Panc1 (cell line): ENCODE measurements at regions not wholly inside any gene's neighbourhood (a gene's known extent, or its start where the extent isn't known, plus 50 kb on each side); places are given as distances from the start of the nearest gene placed in this dataset.

Experiments used
- ATAC-seq: fragments of 200-7000 bp; cut with Tn5 transposase; 2 replicates; pipeline ENCODE4 v1.9.1; 2020; ENCODE audit warnings: mild to moderate bottlenecking, moderate library complexity
- BruUV-seq: library from RNA; stranded (reverse); fragments of 400-500 nt; replicated peaks from 2 replicates; lab custom pipeline; 2021; lab: Mats Ljungman, UMichigan
- CTCF ChIA-PET: fragments of 300-600 bp; sonication (Branson Sonifier 250); formaldehyde crosslinking; loops from one replicate; lab custom pipeline; 2022; ENCODE audit warnings: antibody characterized with exemption; lab: Charles Lee
- POLR2A ChIA-PET: fragments of 300-600 bp; sonication (Branson Sonifier 250); formaldehyde crosslinking; loops from one replicate; lab custom pipeline; 2022; ENCODE audit warnings: antibody characterized with exemption; lab: Charles Lee
- DNase-seq: peaks from one replicate; pipeline ENCODE4 v3.0.0-alpha.2; 2010; ENCODE audit warnings: low read depth, low spot score
- H3K27ac ChIP-seq: 2 replicates; pipeline ENCODE4 v1.5.1; 2011; ENCODE audit warnings: mild to moderate bottlenecking, low read length, inconsistent platforms
- H3K27me3 ChIP-seq: fragments of 200-500 bp; sonication (Bioruptor generic); 2 replicates; pipeline ENCODE4 v1.6.0; 2014; ENCODE audit warnings: low read length, inconsistent platforms; ENCODE audit not compliant: control insufficient read depth, insufficient read depth
- H3K36me3 ChIP-seq: fragments of 200-500 bp; sonication (Bioruptor generic); 2 replicates; pipeline ENCODE4 v1.5.1; 2014; ENCODE audit warnings: inconsistent platforms, mild to moderate bottlenecking, low read length, moderate library complexity; ENCODE audit not compliant: control insufficient read depth, insufficient read depth
- H3K4me1 ChIP-seq: 2 replicates; pipeline ENCODE4 v1.5.1; 2011; ENCODE audit warnings: inconsistent platforms, mild to moderate bottlenecking, low read length, moderate library complexity; ENCODE audit not compliant: control insufficient read depth, insufficient read depth
- H3K4me3 ChIP-seq, 2 experiments: 2 replicates each; pipeline ENCODE4 v1.5.1; 2011 to 2012; ENCODE audit warnings: low read depth in 2 of 2, low read length in 2 of 2, mild to moderate bottlenecking in 2 of 2, inconsistent platforms in 1 of 2, moderate library complexity in 1 of 2
- H3K9me3 ChIP-seq: fragments of 200-500 bp; sonication (Bioruptor generic); 2 replicates; pipeline ENCODE4 v1.5.1; 2014; ENCODE audit warnings: low read depth, mild to moderate bottlenecking, inconsistent platforms, low read length, moderate library complexity; ENCODE audit not compliant: control insufficient read depth, insufficient read depth
- CTCF ChIP-seq: fragments of 450-650 bp; IDR thresholded peaks from 2 replicates; pipeline ENCODE4 v1.5.1; 2017; ENCODE audit warnings: mild to moderate bottlenecking
- POLR2AphosphoS5 ChIP-seq: IDR thresholded peaks from 2 replicates; pipeline ENCODE4 v1.6.1; 2012; ENCODE audit warnings: mild to moderate bottlenecking, low read depth, low read length, moderate library complexity
- REST ChIP-seq, 2 experiments: IDR thresholded peaks; 2 replicates each; pipeline ENCODE4 v1.6.1; 2011 to 2012; ENCODE audit warnings: low read depth in 2 of 2, control low read depth in 1 of 2, low read length in 1 of 2, mild to moderate bottlenecking in 1 of 2, moderate library complexity in 1 of 2; ENCODE audit not compliant: insufficient read depth in 1 of 2
- SIN3A ChIP-seq: IDR thresholded peaks from 2 replicates; pipeline ENCODE4 v1.6.1; 2012; ENCODE audit warnings: low read depth, mild to moderate bottlenecking, low read length, moderate library complexity, borderline replicate concordance; ENCODE audit not compliant: insufficient read depth
- TCF7L2 ChIP-seq: IDR thresholded peaks from 2 replicates; pipeline ENCODE4 v1.6.1; 2011; ENCODE audit warnings: mild to moderate bottlenecking, low read depth, low read length, inconsistent platforms
- in situ Hi-C: cut with HindIII; loops from 2 replicates; pipeline ENCODE4 v1.10.0; 2016; ENCODE audit warnings: low sequenced_read_pairs, low pct_unique_long_range_greater_than_20kb
- intact Hi-C: fragments of 100-400 bp; cut with micrococcal nuclease; formaldehyde crosslinking; loops from one replicate; pipeline ENCODE4 v1.10.0; 2022; ENCODE audit not compliant: unreplicated experiment

- no peaks in the 10 kb centered on the region for H3K4me1 ChIP-seq
- ATAC-seq (no peak), DNase-seq (no peak)
- CTCF ChIA-PET, result no interaction called here
- POLR2A ChIA-PET, result no interaction called here
- TF ChIP-seq TCF7L2 (no peak), POLR2AphosphoS5 (no peak), CTCF (no peak), REST (IDR thresholded peaks at IDR 0.05; ENCODE audit: insufficient read depth in 1 of 2, low read depth in 2 of 2, low read length in 1 of 2) (no peak), SIN3A (no peak)
- H3K27ac ChIP-seq, result no peak overlapping the region
- in situ Hi-C loops (no loop called here), intact Hi-C loops (no loop called here)
- H3K4me3 ChIP-seq, result no peak overlapping the region
- no peaks in the 10 kb centered on the region; the same call in 1 of the 2 replicates for H3K36me3 ChIP-seq
- BruUV-seq, result no TSS peak
- H3K9me3 ChIP-seq, result no peaks in the 10 kb centered on the region
- no peaks in the 10 kb centered on the region for H3K27me3 ChIP-seq
Measured at GRCh38 chr9:107869111-107869510, 379.5 kb upstream of the KLF4 start.

GRCh38 chr9:107868186-107868585, 378.6 kb upstream of the KLF4 start:
- Histone ChIP-seq H3K9me3 (no peaks in the 10 kb centered on the region), H3K4me3 (no peak overlapping the region), H3K4me1 (no peaks in the 10 kb centered on the region), H3K36me3 (no peaks in the 10 kb centered on the region; the same call in 1 of the 2 replicates), H3K27me3 (no peaks in the 10 kb centered on the region), H3K27ac (no peak overlapping the region)
- ChIA-PET POLR2A (no interaction called here), CTCF (no interaction called here)
- BruUV-seq, result no TSS peak
- DNase-seq (no peak), ATAC-seq (no peak)
- intact Hi-C loops (no loop called here), in situ Hi-C loops (no loop called here)
- TF ChIP-seq SIN3A (no peak), POLR2AphosphoS5 (no peak), TCF7L2 (no peak), CTCF (no peak), REST (IDR thresholded peaks at IDR 0.05; ENCODE audit: insufficient read depth in 1 of 2, low read depth in 2 of 2, low read length in 1 of 2) (no peak)
